Fibroblast of villous mesenchyme (primary cell): ENCODE measurements at regions not wholly inside any gene's neighbourhood (a gene's known extent, or its start where the extent isn't known, plus 50 kb on each side); places are given as distances from the start of the nearest gene placed in this dataset.
"Not testable (repeated sequence)": the region's sequence is repeated elsewhere in the genome, so short reads cannot be mapped to it uniquely, and the experiment has no call there.

ENCODE experiments used
- DNase-seq: peaks from one replicate; pipeline ENCODE4 v3.0.0-alpha.2; 2010; ENCODE audit warnings: low read depth
- H3K4me3 ChIP-seq: 2 replicates; pipeline ENCODE4 v1.5.1; 2011; ENCODE audit warnings: low read depth, mild to moderate bottlenecking, low read length

- H3K4me3 ChIP-seq, DNase-seq: not testable (repeated sequence)
These were observed 333.0 kb downstream of the OR4F29 start for GRCh38 chr1:118440-118839.

- not testable (repeated sequence) for DNase-seq, H3K4me3 ChIP-seq
These were observed 335.9 kb downstream of the OR4F29 start for GRCh38 chr1:115534-115933.

- DNase-seq = not testable (repeated sequence)
These were observed 346.7 kb downstream of the OR4F29 start for GRCh38 chr1:104776-105175.

GRCh38 chr1:99481-99880 lies 352.0 kb downstream of the OR4F29 start:
- not testable (repeated sequence) for DNase-seq, H3K4me3 ChIP-seq

More at GRCh38 chr1:104776-105175, 346.7 kb downstream of the OR4F29 start:
- not testable (repeated sequence) for H3K4me3 ChIP-seq

- DNase-seq, H3K4me3 ChIP-seq: not testable (repeated sequence)
These were observed 352.7 kb downstream of the OR4F29 start for GRCh38 chr1:98811-99210.

- not testable (repeated sequence) for DNase-seq, H3K4me3 ChIP-seq
These were observed 360.2 kb downstream of the OR4F29 start for GRCh38 chr1:91279-91678.

GRCh38 chr1:88110-88509 lies 363.4 kb downstream of the OR4F29 start:
- not testable (repeated sequence) for DNase-seq

GRCh38 chr1:79152-79551 lies 372.3 kb downstream of the OR4F29 start:
- H3K4me3 ChIP-seq, DNase-seq: not testable (repeated sequence)

More at GRCh38 chr1:88110-88509, 363.4 kb downstream of the OR4F29 start:
- H3K4me3 ChIP-seq = not testable (repeated sequence)

- DNase-seq, H3K4me3 ChIP-seq: not testable (repeated sequence)
These were observed 386.4 kb downstream of the OR4F29 start, which contains the start of gene OR4F5 for GRCh38 chr1:65119-65518. Gene OR4F5, plus strand, starts transcription at chr1:65419.

- DNase-seq, H3K4me3 ChIP-seq: not testable (repeated sequence)
These were observed 395.4 kb downstream of the OR4F29 start for GRCh38 chr1:56014-56531.

GRCh38 chr1:53182-53581 lies 398.3 kb downstream of the OR4F29 start:
- not testable (repeated sequence) for H3K4me3 ChIP-seq, DNase-seq

GRCh38 chr1:41965-42466 lies 409.5 kb downstream of the OR4F29 start:
- DNase-seq = not testable (repeated sequence)

GRCh38 chr1:41197-41596 lies 410.3 kb downstream of the OR4F29 start:
- not testable (repeated sequence) for H3K4me3 ChIP-seq, DNase-seq

More at GRCh38 chr1:41965-42466, 409.5 kb downstream of the OR4F29 start:
- H3K4me3 ChIP-seq = not testable (repeated sequence)

- not testable (repeated sequence) for H3K4me3 ChIP-seq, DNase-seq
These were observed 422.3 kb downstream of the OR4F29 start for GRCh38 chr1:29183-29582.

- not testable (repeated sequence) for DNase-seq, H3K4me3 ChIP-seq
These were observed 434.2 kb downstream of the OR4F29 start for GRCh38 chr1:17298-17697.

- DNase-seq, H3K4me3 ChIP-seq: not testable (repeated sequence)
These were observed 435.5 kb downstream of the OR4F29 start for GRCh38 chr1:16025-16424.

GRCh38 chr1:9941-10717 lies 441.3 kb downstream of the OR4F29 start:
- not testable (repeated sequence) for H3K4me3 ChIP-seq, DNase-seq
